GM21737 (cell line): ENCODE measurements at regions not wholly inside any gene's neighbourhood (a gene's known extent, or its start where the extent isn't known, plus 50 kb on each side); places are given as distances from the start of the nearest gene placed in this dataset.
"Not testable (repeated sequence)": the region's sequence is repeated elsewhere in the genome, so short reads cannot be mapped to it uniquely, and the experiment has no call there.

Experiments
- ATAC-seq: cut with Tn5 transposase; IDR thresholded peaks from one replicate; pipeline ENCODE4 v1.9.1; 2021; ENCODE audit warnings: mild to moderate bottlenecking, moderate library complexity; ENCODE audit not compliant: unreplicated experiment

DNA sequence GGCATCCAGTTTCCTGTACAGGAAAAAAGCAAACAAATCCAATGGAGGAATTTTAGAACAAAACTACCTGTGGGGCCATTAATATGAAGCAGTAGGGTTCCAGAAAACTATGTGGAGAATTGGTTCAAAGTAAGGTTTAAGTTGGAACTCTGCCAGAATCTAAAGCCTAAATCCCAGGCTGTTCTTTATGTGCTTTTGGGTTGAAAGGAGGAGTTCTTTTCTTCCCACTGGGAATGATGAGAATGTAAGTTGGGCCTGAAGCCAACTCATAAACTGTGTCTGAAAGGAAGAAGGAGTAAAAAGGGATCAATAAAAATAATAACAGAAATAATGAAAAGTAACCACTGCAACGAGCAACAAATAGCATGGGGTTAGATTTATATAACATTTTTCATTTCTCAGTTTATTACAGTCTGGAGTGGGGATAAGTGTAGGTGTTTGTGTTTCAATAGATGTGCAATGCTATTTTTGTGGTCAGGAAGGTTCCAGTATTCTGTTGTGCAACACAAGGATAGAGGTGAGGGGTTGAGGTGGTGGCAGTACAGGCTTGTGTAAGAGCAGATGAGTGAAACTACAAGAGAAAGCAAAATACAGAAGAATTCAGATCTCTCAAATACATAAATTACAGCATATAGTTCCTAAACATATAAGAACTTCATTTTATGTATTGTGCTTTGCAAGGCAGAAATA, 373.6 kb downstream of the EMP1 start:
- ATAC-seq = no peak

DNA sequence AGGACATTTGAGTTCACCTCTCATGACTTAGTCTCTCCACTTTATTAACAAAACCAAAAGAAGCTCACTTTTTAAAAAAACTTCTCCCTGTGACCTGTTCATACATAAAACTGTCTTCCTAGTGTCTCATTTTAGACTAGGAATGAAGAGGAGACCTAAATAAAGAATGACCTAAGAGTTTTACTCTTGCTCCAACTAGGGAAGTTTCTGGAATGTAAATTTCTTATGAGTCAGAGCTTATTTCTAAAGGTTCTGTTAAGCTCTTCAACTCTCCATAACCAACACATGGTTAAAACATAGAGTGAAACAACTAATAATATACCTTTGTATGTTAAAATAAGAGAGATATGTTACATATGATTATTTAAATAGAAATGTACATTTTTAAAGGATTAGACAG, 369.8 kb downstream of the EMP1 start:
- ATAC-seq = no peak

DNA sequence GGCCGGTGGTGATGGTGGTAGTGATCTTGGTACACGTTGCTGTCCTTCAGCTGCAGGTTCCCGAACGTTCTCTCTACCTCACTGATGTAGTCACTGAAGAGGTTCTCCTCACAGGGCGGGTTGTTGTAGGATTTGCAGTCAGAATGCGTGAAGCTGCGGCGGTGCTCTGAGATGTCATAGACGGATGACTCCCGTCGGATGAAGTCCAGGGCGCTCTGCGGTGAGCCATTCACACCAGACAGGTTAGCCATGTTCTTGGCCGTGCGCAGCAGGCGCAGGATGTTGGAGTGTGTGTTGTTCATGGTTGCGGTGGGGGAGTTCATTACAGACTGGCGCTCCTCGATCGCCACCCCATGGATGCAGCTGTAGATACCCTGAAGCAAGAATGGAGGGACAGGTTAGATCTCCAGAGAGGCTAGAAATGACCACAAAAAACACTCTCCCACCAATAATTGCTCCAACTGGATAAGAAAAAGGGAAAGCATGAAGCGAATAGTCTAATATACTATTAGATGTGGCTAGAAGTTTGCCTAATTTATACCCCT, 367.8 kb downstream of the EMP1 start:
- no peak for ATAC-seq

DNA sequence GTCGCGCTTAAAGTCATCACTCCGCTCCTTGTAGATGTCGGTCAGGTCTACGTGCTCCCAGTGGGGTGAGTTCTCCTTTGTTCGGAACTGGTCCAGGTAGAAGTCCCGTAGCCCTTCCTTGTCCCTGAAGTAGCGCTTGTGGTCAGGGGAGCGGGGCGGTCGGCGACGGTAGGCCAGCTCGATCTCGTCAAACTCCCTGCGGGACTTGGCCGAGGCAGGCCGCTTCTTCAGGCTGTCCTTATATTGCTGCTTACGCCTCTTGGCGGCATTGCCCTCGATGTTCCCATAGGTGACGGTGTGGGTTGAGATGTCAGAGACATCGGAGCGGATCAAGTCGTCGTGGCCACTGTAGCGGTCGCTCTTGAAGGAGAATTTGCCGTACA, 367.2 kb downstream of the EMP1 start:
- ATAC-seq = no peak

DNA sequence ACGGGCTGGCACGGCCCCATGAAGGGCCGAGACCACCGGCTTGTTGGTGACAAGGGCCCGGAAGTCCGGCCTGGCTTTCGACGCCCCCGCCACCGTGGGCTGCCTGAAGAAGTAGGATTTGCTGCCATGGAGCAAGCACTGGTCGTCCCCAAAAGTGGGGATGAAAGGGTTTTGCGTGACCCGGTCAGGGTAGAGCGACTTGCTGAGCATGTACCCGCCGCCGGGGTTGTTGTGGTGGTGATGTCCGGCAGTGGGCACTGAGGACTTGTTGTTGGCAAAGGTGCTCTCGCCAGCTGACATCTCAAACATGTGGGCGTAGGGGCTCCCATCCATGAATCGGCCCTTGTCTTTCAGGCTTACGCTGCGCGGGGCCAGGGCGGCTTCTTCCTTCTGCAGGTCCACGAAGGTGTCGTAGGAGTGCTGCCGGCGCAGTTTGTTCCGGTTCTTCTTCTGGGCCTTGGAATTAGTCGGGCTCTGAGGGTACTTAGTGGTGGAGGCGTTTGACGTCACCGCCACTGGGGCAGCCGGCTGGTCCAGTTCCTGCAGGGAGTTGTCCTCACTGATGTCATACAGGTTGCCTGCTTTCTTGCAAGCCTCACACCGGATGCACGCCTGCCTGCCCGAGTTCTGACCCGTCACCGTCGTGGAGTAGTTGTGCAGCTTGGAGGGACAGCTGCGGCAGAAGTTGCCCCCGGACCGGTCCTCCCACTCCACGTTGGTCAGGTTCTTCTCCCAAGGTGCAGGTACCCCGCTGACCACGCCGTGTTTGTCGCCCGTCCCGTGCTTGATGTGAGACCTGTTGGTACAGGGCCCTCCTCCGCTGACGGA, 366.6 kb downstream of the EMP1 start:
- no peak for ATAC-seq

DNA sequence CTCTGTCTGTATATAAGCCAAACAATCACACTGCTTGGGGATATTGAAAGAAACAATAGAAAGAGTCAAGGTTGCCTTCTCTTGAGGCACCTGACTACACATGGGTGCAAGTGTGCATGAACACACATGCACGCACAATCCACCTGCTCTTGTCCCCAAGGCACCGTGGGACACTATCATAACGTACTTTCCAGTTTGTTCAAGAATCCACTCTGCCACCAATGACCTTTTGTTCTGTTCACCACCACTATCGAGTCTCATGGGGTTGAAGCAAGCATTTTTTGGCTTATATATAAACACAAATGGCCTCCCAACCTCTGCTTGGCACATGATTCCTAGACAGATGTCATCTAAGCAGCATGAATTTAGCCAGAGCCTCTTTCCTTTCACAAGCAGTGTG, 365.4 kb downstream of the EMP1 start:
- no peak for ATAC-seq

DNA sequence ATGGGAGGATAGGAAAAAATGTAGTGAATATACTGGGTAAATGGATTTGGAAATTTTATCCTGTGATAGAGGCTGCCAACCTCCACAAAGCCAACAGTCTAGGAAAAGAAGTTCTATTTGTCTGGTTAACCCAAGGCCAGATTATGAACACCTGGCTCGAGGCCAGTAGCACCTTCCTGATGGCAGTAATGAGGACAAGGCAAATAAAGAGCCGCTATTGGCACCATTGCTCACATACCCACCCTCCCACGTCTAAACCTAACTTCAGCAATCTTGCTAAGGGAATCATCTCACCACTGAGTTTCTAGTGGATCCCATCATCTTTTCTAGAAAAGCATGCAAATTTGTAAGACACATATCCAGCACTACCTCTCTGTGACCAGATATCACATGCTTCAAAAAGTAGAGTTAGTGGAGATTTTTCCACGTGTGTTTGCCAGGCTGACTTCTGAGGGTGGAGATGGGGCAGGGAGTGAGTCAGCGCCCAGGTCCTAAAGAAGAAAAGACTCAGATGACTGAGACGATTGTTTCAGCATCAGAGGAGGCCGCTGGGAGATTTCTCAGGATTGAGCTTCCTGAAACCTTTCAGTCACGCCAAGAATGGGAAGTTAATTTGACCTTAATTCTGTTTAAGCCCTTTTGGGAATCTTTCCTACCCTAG, 362.9 kb downstream of the EMP1 start:
- ATAC-seq = no peak

DNA sequence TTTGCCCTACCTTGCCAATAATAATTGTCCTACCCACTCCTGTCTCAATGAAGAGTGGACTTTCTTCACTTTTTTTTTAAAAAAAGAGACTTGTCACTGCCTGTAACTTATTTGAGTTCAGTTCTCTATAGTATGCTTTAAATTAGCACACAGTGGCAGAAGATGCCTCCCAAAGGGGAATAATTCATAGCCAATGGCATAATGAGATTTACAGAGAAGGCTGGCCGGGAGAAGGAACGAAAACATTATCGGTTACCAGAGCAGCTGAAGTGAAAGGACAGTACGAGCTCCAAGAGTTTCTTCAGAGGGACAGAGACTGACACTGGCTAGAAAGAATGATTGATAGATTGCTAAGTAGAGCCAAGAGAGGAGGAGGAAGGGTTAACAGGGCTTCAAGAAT, 356.3 kb downstream of the EMP1 start:
- ATAC-seq = no peak

DNA sequence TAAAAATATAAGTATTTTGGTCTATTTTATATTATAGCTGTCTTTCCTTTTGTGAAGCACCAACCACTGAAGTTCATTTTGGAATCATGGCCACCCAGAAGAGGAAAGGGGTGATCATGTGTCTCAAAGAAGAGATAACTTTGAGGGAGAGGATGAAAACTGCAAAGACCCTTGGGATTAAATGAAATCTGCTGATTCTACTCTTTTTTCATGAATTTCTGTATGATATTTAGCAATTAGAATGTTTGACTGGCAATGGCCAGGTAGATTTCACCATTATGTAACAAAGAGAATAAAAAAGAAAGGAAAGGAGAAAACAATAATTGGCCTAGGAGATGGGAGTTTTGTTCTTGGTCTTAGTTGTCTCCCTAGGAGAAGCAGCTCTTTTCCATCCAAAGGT, 350.8 kb downstream of the EMP1 start:
- ATAC-seq = no peak

DNA sequence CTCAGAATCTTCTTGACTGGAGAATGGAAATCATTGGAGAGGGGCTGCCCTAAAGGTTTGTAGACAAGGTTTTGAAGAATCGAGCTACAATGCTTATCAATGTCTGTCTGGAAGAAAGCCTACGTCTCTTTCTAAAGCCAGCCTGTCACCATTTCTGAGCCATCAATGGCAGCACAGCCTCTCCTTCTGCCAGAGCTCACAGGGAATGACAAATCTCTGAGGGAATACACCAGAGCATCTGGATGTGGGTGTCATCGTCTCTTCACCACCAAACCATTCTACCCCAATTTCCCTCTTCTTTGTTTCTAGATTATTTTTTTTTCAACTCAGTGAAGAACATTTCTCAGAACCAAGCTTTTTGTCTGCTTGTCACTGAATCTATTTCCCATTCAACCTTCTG, 349.7 kb downstream of the EMP1 start:
- no peak for ATAC-seq

DNA sequence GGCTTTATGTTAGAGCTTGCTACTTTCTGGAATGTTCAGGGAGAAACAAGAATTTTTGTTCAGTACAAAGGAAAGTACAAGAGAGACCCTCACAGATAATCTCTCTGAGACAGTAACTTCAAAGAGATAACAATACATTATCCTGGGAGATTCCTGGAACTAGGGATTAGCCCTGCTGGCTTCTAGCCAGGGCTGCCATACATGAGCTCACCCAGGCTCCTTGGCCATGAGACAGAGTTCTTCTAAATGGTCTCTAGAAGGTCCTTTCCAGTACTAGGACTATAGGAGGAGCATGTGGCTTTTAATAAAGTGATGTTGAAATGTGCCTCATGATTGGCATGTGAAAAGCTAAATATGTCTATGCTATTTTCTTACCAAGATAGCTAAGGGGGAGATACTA, 342.5 kb downstream of the EMP1 start:
- ATAC-seq = no peak

DNA sequence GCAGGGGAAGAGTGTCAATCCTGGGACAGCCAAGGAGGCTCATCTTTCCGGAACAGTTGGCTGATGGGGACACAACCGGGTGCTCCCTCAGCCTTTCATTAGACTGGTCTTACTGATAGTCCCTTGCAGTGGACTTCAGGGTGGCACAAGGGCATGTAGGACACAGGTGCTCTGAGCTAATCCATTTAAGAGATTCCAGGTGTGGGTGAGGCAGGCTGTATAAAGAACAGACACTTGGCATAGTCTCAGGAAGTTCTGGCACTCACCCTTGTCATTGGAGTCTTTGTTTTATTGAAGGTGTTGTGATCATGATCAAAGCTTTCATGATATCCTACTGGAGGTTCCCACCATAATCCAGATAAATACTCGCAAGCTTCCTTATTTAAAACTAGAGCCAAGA, 341.6 kb downstream of the EMP1 start:
- no peak for ATAC-seq

DNA sequence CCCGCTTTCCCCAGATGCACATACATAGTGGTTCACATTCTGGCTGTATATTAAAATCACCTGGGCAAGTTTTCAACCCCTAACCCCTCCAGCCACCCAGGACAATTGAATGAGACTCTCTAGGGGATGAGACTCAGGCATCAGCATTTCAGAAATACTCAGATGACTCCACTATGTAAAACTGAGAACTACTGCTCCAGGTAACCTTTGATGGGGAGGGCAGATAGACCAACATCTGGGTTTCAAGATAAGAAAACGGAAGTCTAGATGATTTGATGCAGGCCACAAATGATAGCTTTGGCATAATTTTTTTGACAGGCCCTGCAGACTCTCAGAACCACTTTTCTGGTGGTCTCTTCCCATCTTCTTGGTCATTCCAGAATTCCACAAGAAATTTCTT, 341.1 kb downstream of the EMP1 start:
- peak; percentile 50 for ATAC-seq

DNA sequence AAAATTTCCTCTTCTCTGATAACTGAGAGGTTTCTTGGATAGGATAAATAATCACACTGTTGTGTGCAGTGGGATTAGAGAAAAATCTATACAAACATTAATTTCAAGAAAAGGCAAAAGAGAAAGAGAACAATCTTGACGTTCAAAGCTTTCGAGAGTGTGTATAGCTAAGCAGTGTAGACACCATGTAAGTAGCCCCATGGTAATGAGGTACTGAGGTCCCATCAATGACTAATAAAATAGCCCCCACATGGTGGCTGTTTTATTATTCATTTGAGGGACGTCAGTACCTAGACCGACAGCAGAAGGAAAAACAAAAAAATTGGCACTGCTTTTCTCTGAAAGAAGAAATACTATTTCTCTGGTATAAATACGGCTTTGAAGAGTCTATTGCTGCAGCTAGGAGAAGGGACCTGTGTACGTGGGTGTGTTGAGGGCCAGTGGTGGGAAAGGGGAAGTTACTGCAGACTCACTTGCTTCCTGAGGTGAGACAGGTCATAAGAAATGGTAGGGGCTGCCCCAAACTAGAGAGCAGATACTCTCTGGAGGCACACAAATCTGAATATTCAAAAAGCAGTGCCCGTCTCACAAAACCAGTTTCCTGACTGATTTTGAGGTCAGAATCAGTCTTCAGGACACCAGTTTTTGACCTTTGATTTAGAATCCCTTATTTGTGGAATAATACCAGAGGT, 339.8 kb downstream of the EMP1 start:
- peak; percentile 90 for ATAC-seq

DNA sequence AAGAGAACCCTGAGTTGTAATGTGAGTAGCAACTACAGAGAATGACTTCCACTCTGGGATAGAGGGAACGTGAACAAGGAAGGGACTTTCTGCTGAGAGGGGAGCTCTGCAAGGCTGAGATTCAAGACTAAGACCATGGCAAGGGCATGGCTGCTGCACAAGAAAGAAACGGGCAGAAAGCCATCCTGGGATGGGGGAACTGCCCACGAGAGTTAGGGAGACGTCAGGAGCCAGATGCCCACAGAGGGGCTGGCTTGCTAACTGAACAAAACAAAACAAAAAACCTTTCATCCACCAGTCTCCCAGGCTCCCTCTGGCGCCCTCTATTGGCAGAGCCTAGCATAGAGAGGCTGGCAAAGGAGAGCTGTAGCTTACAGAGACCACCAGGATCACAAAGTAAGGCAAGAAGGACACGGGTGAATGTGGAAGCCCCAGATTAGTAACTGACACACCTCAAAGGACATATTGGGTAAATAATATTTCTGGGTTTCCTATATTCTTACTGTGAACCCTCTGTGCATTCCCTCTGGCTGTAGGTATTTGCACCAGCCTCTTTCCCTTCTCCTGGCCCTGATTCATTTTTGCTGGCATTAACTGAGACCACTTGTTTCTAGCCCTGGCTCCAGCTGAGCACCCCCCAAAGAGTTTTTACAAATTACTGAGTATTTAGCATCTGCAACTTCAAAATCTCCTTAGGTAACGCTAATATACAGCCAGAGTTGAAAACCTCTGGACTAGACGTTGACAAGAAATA, 338.3 kb downstream of the EMP1 start:
- no peak for ATAC-seq

DNA sequence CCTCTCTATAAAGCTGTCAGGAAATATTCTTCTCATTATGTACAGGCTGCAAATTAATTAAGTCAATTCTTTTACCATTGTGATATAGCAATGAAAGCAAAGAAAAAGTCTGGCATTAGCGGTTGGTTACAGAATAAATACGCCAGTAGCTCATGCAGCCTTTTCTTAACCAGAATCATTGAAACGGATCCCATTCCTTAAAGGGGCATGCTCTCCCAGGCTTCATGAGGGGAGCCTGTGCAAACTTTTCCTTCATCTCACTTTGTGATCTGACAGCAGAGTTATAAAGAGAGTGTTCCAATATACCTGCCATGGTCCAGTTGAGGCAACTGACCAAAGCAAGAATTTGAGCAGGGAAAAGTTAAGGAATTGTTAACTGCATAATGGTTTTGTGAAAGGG, 337.7 kb downstream of the EMP1 start:
- ATAC-seq = no peak

DNA sequence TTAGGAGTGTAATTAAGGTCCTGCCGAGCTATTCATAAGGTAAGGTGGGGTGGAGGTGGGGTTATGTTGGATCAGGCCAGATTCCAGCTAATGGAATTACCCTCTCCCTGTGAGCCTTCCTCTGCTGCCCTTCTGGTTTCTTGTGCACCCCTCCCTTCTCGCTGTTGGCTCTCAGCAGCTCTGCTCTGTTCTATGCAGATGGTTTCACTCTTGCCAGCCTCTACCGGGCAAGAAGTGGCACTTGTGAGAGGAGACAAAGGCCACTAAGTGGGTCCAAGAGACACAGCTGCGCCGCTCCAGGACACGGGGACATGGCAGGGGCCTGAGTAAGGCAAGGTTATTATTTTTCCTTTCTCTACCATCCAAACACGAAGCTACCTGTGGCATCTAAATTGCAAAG, 334.4 kb downstream of the EMP1 start:
- no peak for ATAC-seq

DNA sequence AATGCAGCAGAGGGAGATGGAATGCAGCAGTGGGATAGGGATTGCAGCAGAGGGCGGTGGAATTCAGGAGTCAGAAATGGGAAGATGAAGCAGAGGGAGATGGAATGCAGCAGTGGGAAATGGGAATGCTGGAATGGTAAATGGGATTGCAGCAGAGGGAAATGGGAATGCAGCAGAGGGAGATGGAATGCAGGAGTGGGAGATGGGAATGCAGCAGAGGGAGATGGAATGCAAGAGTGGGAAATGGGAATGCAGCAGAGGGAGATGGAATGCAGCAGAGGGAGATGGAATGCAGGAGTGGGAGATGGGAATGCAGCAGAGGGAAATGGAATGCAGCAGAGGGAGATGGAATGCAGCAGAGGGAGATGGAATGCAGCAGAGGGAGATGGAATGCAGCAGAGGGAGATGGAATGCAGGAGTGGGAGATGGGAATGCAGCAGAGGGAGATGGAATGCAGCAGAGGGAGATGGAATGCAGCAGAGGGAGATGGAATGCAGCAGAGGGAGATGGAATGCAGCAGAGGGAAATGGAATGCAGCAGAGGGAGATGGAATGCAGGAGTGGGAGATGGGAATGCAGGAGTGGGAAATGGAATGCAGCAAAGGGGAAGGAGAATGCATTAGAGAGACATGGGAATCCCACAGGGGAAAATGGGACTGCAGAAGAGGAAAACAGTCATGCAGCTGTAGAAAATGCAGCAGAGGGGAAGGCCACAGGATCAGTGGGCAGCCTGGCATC, 329.8 kb downstream of the EMP1 start:
- not testable (repeated sequence) for ATAC-seq

DNA sequence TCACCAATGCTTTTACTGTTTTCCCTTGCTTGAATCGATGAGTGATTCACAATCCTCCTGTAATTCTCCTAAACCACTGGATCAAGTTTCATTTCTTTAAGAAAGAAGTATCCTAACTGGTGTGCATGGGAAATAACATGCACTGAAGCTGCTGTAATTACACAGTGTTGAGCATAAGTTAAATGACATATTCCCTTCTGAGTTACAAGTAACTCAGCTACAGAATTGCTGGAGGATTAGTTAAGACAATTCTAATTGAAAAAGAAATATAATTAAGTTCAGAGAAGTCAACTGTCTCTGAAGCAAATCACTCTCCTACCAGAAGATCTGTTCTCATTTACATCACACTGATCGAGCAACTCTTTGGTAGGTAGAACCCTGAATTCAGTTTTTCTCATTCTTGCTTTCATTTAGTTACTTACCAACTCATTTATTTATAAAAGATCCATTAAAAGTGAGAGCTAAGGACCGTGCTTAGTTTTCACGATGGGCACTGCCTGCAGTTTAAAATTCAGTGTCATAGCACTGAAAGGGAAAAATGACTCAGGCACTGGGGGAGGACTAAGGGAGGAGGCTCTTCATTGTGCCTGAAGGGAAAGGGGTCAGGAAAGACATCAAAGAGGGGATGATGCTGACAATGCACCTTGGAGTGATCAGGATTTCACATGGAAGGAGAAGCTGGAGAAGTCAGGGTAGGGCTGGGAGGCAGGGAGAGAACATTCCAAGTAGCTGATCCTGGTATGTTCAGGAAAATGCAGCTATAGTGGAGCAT, 327.2 kb downstream of the EMP1 start:
- ATAC-seq = no peak
